Aorta (tissue), 5 donors: ENCODE measurements at regions not wholly inside any gene's neighbourhood (a gene's known extent, or its start where the extent isn't known, plus 50 kb on each side); places are given as distances from the start of the nearest gene placed in this dataset.
A peak's percentile ranks its signal among the peaks of the same experiment; 100 is the strongest.

Experiments
- ATAC-seq: fragments of 200-7000 bp; cut with Tn5 transposase; one replicate; pipeline ENCODE4 v1.9.1; 2022; ENCODE audit warnings: moderate library complexity; ENCODE audit not compliant: low FRiP score
- DNase-seq, 2 donors: peaks; one replicate each; pipeline ENCODE4 v3.0.0-alpha.2; 2020
- H3K27ac ChIP-seq, 2 donors: one replicate each; pipeline ENCODE4 v1.5.1; 2013; ENCODE audit warnings: low read length in 2 of 2, mild to moderate bottlenecking in 2 of 2, moderate library complexity in 2 of 2, control low read depth in 1 of 2, inconsistent platforms in 1 of 2, low read depth in 1 of 2
- H3K27me3 ChIP-seq, 2 donors: one replicate each; pipeline ENCODE4 v1.6.1; 2013; ENCODE audit warnings: control low read depth in 1 of 2, low read length in 1 of 2, mild to moderate bottlenecking in 1 of 2, moderate library complexity in 1 of 2; ENCODE audit not compliant: insufficient read depth in 2 of 2, control insufficient read depth in 1 of 2
- H3K36me3 ChIP-seq, 2 donors: one replicate each; pipeline ENCODE4 v1.6.1; 2013; ENCODE audit warnings: control low read depth in 1 of 2, low read length in 1 of 2, mild to moderate bottlenecking in 1 of 2; ENCODE audit not compliant: insufficient read depth in 2 of 2, control insufficient read depth in 1 of 2
- H3K4me1 ChIP-seq, 2 donors: one replicate each; pipeline ENCODE4 v1.6.1; 2013; ENCODE audit warnings: low read length in 2 of 2, control low read depth in 1 of 2, mild to moderate bottlenecking in 1 of 2, moderate library complexity in 1 of 2; ENCODE audit not compliant: insufficient read depth in 2 of 2, control insufficient read depth in 1 of 2
- H3K4me3 ChIP-seq, 2 donors: one replicate each; pipeline ENCODE4 v1.5.1; 2013; ENCODE audit warnings: low read length in 2 of 2, control low read depth in 1 of 2, mild to moderate bottlenecking in 1 of 2
- H3K9me3 ChIP-seq: one replicate; pipeline ENCODE4 v1.6.1; 2013; ENCODE audit warnings: mild to moderate bottlenecking, low read length; ENCODE audit not compliant: control insufficient read depth
- WGBS, 2 donors: extraction: QIAGEN DNeasy Blood & Tissue Kit; methylation state at CpG; one replicate each; pipeline ENCODE4 v1.1.7; 2013; 5-methylcytosine and 5-hydroxymethylcytosine counted together
- intact Hi-C, 2 donors: fragments of 100-400 bp; cut with DNase I; formaldehyde crosslinking; loops; one replicate each; pipeline versions ENCODE4 v1.14.2 to v1.15.0; 2022
- donor health status: healthy with polysubstance abuse.
- donor health status: Bipolar disorder and iron deficiency.
- donor health status: DM: no; HTN: no; CAD: no.
- donor health status: DM: no; HTN: no; CAD: no.
- donor health status: DM: yes; HTN: yes; CAD: no.

DNA sequence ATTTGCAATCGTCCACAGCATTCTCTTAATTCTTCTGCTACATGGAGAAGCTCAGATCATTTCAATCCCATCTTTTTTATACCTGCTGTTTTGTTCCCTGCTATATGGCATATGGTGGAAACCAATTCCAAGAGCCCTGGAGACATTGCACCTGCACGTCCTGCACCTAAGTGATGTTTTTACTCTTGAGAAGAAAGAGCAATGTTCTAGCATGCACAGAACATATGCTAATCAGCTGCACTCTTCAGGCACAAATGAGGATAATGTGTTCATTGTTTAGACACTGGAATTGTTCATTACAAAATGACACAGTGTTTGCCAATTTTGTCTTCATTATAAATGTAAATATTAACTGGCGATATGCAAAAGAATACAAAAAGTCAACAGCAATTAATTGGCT, 935.8 kb downstream of the TLE4 start:
- H3K27me3 ChIP-seq = no peaks in the 10 kb centered on the region
- no peaks in the 10 kb centered on the region for H3K9me3 ChIP-seq
- no peaks in the 10 kb centered on the region for H3K36me3 ChIP-seq
- WGBS, 2 donors = 90 to 95% methylated on average over 3 of the region's 3 CpGs
- ATAC-seq (no peak), DNase-seq (no peak)
- H3K4me1 ChIP-seq = no peaks in the 10 kb centered on the region
- H3K27ac ChIP-seq = no peak overlapping the region
- H3K4me3 ChIP-seq = no peak overlapping the region
- intact Hi-C loops = no loop called here

DNA sequence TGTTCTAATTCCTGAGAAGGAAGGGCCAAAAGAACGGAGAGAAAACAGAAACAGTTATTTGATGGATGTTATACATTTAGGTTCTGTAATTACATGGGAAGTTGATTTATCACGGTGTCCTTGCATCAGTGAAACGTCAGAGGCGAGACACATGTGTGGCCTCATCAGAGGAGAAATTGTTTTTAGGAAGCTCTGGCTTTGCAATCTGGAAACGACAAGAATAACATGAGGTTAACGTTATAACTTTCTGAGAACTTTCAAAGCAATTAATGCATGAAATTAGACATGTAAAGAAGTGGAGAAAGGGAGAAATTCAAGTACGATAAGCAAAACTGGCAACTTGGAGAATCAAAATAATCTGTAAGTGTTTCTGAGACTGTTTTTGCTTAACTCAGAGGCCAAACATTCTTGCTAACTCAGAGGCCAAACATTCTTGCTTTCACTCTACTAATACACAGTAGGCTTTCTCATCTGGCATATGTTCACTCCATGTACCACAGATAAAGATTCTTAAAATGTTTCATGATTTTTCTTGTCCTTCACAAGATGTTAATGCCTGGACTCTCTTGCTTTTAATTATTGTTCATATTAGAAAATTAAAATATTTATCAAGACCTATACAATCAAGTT, 933.0 kb downstream of the TLE4 start:
- no peak for ATAC-seq

DNA sequence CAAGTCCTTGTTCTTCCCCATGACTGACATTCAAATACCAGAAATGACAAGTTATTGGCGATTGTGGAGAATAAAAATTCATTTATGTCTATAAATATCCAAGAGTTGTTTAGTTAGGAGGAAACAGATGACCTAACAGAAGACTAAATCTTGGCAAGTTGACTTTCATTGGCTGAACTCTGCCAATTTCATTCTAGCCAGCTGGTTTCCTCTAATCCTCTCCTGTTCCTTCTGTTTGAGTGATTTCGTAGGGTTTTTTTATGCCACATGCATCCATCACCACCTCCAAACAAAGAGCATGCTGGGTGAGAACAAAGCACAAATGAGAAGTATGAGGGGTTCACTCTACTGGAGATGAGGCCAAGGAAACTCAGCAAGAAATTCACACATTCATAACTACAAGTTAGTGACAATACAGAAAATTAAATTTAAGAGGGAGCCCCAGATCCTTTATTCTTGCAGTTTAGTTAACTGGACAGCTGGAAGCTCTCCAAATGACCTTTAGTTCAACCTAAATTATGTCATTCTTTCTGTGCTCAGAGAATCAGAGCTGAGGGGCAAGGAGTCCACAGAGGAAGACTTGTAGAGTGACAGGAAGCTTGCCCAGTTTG, 932.0 kb downstream of the TLE4 start:
- 3% methylated on average over 2 of the region's 2 CpGs for WGBS, 2 donors
- intact Hi-C loops = no loop called here
- Histone ChIP-seq H3K27ac (no peak overlapping the region), H3K4me3 (no peak overlapping the region), H3K36me3 (no peaks in the 10 kb centered on the region), H3K4me1 (no peaks in the 10 kb centered on the region), H3K27me3 (no peaks in the 10 kb centered on the region), H3K9me3 (no peaks in the 10 kb centered on the region)
- no peak for DNase-seq
- peak; percentile 66 for ATAC-seq

More for the DNA sequence above, 933.0 kb downstream of the TLE4 start:
- no peak overlapping the region for H3K4me3 ChIP-seq
- 8 to 12% methylated on average over 7 of the region's 7 CpGs for WGBS, 2 donors
- no peak overlapping the region for H3K27ac ChIP-seq
- intact Hi-C loops = no loop called here
- no peaks in the 10 kb centered on the region for H3K4me1 ChIP-seq
- H3K9me3 ChIP-seq = no peaks in the 10 kb centered on the region
- H3K27me3 ChIP-seq = no peaks in the 10 kb centered on the region
- DNase-seq = no peak
- no peaks in the 10 kb centered on the region for H3K36me3 ChIP-seq

DNA sequence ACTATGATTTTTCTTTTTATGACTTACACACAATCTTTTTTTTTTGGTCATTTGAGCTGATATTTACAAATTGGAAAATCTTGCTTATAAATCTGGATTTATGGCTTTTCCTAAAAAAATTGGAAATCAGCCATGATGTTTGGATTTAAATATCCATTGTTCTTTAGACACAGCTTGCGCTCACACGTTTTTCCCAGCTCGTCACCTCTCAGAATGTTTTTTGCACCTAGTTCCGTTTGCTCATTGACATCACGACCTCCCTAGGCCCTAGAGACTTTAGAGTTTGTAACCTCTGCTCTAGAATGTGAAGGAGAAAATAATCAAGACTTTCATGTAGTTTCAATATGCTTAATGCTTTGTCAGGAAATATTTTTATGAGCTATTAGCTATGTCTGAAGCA, 930.5 kb downstream of the TLE4 start:
- WGBS, 2 donors = 83 to 85% methylated on average over 5 of the region's 5 CpGs

GRCh38 chr9:80501635-80502034, 929.9 kb downstream of the TLE4 start:
- Histone ChIP-seq H3K27ac (no peak overlapping the region), H3K4me3 (no peak overlapping the region), H3K27me3 (no peaks in the 10 kb centered on the region), H3K4me1 (no peaks in the 10 kb centered on the region), H3K36me3 (no peaks in the 10 kb centered on the region), H3K9me3 (no peaks in the 10 kb centered on the region)
- intact Hi-C loops = no loop called here
- ATAC-seq (no peak), DNase-seq (no peak)
- WGBS, 2 donors = 30 to 33% methylated on average over 3 of the region's 3 CpGs

More for the DNA sequence above, 930.5 kb downstream of the TLE4 start:
- Histone ChIP-seq H3K36me3 (no peaks in the 10 kb centered on the region), H3K4me1 (no peaks in the 10 kb centered on the region), H3K4me3 (no peak overlapping the region), H3K9me3 (no peaks in the 10 kb centered on the region), H3K27ac (no peak overlapping the region), H3K27me3 (no peaks in the 10 kb centered on the region)
- intact Hi-C loops = no loop called here
- ATAC-seq (no peak), DNase-seq (no peak)

DNA sequence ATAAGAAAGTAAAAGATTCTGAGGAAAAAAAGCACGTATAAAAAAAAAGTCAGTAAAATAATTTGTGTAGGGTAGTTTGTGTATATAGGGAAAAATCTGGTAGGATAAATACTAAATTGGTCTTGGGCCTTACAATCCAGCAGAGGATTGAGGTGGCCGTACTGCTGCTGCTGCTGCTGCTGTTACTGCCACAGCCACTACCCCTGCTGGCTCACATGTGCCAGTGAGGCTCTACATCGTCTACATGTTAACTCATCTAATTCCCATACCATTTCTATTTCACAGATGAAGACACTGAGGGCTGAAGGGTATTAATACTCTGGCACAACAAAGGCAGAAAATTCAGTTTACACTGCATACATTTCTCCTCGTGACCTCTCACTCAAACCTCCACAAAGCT, 928.5 kb downstream of the TLE4 start:
- no peaks in the 10 kb centered on the region for H3K9me3 ChIP-seq
- 95 to 96% methylated on average over 4 of the region's 4 CpGs for whole genome bisulfite sequencing, 2 donors
- no peak overlapping the region for H3K4me3 ChIP-seq
- ATAC-seq (no peak), DNase-seq (no peak)
- no peaks in the 10 kb centered on the region for H3K4me1 ChIP-seq
- intact Hi-C loops = no loop called here
- H3K27me3 ChIP-seq = no peaks in the 10 kb centered on the region
- no peaks in the 10 kb centered on the region for H3K36me3 ChIP-seq
- H3K27ac ChIP-seq = no peak overlapping the region

DNA sequence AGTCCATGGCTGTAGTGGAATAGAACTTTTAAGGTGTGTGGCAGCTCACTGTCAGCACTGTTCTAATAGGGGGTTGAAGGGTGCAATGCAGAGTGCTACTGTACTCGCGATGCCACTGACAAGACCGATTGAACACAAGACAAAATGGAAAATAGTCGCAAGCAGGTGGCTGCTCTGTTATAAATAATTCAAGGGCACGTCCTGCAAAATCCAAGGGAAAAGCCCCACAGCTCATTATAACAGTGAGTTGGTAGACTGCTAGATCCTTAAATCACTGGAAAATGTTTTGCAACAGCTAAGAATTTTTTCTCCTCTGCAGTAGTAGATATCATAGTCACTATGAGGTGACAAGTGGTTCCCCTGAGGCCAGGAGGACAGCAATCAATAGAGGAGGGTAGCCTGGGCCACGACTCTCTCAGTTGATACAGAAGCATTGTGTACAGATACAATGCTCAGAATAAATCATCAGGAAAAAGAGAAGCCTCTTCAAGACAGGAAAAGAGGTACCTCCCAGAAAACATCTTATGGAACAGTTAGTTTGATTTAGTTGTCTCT, 926.3 kb downstream of the TLE4 start:
- ATAC-seq = no peak
- WGBS, 2 donors = 79 to 87% methylated on average over 6 of the region's 6 CpGs
- H3K27ac ChIP-seq = no peak overlapping the region
- H3K9me3 ChIP-seq = no peaks in the 10 kb centered on the region
- no peaks in the 10 kb centered on the region for H3K36me3 ChIP-seq
- no peak for DNase-seq
- no peak overlapping the region for H3K4me3 ChIP-seq
- intact Hi-C loops = no loop called here
- no peaks in the 10 kb centered on the region for H3K27me3 ChIP-seq
- no peaks in the 10 kb centered on the region for H3K4me1 ChIP-seq

- Histone ChIP-seq H3K36me3 (no peaks in the 10 kb centered on the region), H3K27me3 (no peaks in the 10 kb centered on the region), H3K4me1 (no peaks in the 10 kb centered on the region), H3K4me3 (no peak overlapping the region), H3K27ac (no peak overlapping the region), H3K9me3 (no peaks in the 10 kb centered on the region)
- ATAC-seq (no peak), DNase-seq (no peak)
- 91 to 92% methylated on average over 12 of the region's 12 CpGs for WGBS, 2 donors
- intact Hi-C loops = no loop called here
Measured at GRCh38 chr9:80496901-80497556, 925.3 kb downstream of the TLE4 start.

DNA sequence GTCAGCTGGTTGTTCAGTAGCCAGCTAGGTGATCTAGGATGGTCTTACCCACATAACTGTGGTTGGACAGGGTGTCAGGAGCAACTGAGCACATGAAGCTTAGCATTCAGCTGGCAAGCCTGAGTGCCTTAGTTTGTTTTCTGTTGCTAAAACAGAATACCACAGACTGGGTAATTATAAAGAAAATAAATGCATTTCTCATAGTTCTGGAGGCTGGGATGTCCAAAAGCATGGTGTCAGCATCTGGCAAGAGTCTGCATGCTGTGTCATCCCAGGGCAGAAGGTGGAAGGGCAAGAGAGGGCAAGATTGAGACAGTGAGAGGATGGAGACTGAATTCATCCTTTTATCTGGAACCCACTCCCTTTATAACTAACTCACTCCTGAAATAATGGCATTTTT, 921.5 kb downstream of the TLE4 start:
- ATAC-seq = no peak
- H3K4me3 ChIP-seq = no peak overlapping the region
- DNase-seq = no peak
- no peaks in the 10 kb centered on the region for H3K27me3 ChIP-seq
- H3K4me1 ChIP-seq = no peaks in the 10 kb centered on the region
- no peak overlapping the region for H3K27ac ChIP-seq
- H3K9me3 ChIP-seq = no peaks in the 10 kb centered on the region
- intact Hi-C loops = no loop called here
- no peaks in the 10 kb centered on the region for H3K36me3 ChIP-seq
